GM21786 (cell line): ENCODE measurements at regions not wholly inside any gene's neighbourhood (a gene's known extent, or its start where the extent isn't known, plus 50 kb on each side); places are given as distances from the start of the nearest gene placed in this dataset.

Experiments used
- ATAC-seq: cut with Tn5 transposase; IDR thresholded peaks from one replicate; pipeline ENCODE4 v1.9.1; 2021; ENCODE audit not compliant: unreplicated experiment

DNA sequence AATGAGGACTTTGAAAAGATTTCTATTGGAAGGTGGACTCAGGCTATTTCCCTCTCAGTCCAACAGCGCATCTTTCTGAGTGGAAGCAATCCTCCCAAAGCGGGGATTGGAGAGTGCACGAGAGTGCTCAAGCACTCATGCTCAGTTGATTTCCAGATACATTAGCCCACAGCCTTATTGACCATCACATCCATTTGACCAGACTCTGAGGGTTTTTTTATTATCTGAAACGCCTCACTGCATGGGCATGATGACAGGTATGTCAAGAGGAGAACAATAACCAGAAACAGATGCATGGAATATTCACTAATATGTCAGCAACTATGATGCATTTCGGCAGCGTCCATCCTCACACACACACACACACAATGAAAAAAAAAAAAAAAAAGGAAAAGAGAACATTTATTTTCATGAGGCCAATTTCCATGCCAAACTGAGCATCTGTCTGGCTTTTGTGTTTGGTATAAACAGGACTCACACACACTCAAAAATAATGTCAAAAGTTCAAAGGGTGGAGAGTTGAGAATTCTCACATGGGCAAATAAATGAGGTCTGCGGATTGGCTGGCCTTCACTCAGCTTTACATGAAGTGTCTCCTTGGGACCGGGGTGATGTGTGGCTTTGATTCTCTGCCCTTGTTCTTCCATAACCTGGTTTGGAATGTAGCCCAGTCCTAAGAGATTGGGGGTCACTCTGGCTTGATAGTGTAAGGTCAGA is 371.6 kb downstream of the MCTP2 start:
- ATAC-seq: no peak

GRCh38 chr15:94606286-94606685 is 374.9 kb downstream of the MCTP2 start:
- no peak for ATAC-seq

- ATAC-seq: no peak
Measured at GRCh38 chr15:94607176-94607654, 375.9 kb downstream of the MCTP2 start.

DNA sequence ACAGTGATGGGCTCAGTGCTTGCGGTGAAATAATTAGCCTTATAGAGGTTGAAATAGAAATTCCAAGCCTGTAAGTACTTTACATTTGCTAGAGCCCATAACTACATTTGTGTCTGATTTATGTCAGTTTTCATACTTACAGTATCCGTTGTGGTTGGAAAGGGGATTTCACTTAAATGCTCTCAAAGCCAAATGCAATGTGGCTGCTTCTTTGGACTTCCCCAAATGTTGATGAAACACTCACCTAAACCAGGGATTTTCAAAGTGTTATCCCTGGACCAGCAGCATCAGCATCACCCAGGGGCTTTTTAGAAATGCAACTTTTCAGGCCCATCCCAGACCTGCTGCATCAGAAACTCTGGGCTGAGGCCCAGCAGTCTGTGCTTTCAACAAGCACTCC is 378.7 kb downstream of the MCTP2 start:
- peak; percentile 71 for ATAC-seq

DNA sequence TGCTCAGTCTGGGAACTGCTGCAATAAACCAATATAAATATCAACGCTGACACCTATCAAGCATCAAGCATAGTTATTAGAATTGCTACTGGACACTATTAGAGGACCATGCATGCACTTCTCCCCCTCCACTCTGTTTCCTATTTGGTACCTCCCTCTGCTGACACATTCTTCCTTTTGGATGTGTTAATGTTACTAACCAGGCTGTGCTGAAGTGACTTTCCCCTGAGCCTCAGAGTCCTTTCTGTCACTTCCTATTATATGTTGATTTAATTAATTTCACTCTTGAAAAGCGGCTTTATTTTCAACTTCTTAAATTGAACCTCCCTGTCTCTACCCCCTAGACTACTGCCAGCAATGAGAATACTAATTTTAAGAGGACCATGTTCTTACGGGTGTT is 379.1 kb downstream of the MCTP2 start:
- ATAC-seq: no peak

GRCh38 chr15:94611656-94612055 is 380.3 kb downstream of the MCTP2 start:
- ATAC-seq: no peak

DNA sequence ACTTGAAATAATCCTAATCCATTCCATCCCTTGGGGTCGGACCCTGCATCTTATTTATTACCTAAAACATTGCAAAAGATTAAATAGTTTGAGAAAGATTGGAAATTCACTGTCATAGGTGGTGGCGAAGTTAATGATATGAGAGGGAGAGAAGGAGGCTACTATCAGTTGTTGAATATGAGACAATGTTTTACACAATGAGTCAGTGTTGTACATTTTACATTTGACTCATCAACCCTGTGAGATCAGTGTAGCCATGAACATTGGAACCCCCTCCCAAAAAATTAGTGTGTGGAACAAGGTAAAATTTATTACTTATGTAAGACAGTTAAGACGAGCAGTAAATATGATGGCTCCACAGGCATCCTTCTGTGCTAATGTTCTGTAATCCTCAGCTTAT is 384.3 kb downstream of the MCTP2 start:
- no peak for ATAC-seq

DNA sequence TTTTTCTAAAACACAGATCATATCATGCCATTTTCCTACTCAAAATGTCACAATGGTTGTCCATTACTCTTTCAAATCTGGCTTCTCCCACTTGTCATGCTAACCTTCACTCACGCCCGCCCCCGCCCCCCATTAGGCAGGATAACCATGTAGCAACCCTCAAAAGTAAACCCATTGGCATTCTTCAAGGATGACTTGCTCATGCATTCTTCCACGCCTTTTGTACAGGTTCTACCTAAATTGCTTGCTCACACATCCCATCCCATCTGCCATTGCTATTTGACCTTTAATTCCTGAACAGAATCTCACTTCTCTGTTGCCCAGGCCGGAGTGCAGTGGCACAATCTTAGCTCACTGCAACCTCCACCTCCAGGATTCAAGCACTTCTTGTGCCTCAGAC is 389.3 kb downstream of the MCTP2 start:
- ATAC-seq: no peak

GRCh38 chr15:94621736-94622135 is 390.4 kb downstream of the MCTP2 start:
- no peak for ATAC-seq

DNA sequence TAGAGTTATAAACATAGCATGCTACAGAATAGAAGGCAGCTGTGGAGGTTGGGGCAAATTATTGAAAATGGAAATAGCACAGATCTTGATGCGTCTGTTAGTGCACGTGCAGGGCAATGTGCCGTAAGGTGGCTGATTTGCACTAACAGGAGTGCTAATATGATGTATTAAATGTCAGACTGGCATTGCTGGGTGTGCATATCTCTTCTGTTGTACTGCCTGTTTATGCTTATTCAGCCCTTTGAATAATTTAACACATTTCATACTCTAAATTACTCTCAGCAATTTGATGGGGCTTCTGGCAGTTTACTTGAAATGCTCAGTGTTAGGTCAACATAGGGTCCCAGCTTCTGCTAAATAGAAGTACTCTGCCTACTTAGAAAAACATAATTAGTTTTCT is 395.6 kb downstream of the MCTP2 start:
- no peak for ATAC-seq

DNA sequence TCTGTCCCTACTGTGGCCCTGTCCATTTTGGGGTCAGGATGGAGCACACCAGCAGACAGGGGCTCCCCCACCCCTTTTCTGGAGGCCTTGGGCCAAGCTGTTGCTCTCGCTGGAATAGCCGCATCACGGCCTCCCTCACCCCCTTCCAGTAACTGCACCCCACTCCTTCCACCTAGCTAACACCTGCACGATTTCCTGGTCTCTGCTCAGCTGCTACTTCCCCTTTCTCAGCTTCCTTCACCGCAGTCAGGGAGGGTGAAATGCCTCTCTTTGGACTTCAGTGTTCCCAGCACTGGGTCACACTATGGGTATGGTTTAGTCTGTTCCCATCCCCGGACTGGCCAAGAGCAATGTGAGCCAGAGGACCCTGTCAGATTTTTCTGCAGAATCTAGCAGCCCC is 400.2 kb downstream of the MCTP2 start:
- ATAC-seq: peak; percentile 85

GRCh38 chr15:94638183-94638582 is 406.8 kb downstream of the MCTP2 start:
- no peak for ATAC-seq

GRCh38 chr15:94639701-94640100 is 408.3 kb downstream of the MCTP2 start:
- no peak for ATAC-seq

GRCh38 chr15:94644433-94644832 is 413.1 kb downstream of the MCTP2 start:
- ATAC-seq: no peak

- no peak for ATAC-seq
Measured at GRCh38 chr15:94653071-94653470, 421.7 kb downstream of the MCTP2 start.

GRCh38 chr15:94655249-94655880 is 424.0 kb downstream of the MCTP2 start:
- ATAC-seq: no peak

DNA sequence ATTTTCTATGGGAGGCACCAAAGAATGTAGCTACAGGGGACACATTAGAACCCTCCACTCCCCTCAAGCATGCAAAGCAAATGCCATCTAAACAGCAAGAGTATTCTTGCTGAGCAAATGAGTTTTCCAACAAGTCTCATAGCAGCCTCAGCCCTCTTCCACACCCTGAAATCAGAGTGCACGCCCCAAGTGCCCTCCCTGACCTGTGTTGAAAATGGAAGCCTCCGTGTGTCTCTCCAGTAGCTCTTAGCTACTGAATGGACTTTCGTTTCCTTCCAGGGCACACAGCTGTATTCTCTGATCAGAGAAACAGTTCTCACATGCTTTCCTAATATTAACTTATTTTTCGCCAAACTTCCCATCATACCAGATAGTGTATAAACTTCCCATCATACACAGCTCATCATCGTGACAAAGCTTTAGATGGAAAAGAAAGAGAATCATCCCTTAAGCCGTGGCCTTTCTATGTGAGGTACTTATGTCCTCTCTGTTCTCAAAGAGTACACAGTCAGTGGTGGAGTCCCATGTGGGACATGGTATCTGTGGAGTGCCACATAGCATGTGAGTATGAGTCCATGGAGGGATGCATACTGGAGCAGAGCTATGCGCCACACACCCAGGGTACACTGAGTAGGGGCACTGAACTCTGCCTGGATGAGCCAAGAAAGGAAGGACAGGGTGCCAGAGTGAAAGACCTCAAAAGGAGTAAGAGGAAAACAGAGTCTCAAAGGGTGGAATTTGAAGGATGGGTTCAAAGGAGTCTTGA is 434.5 kb downstream of the MCTP2 start:
- no peak for ATAC-seq

DNA sequence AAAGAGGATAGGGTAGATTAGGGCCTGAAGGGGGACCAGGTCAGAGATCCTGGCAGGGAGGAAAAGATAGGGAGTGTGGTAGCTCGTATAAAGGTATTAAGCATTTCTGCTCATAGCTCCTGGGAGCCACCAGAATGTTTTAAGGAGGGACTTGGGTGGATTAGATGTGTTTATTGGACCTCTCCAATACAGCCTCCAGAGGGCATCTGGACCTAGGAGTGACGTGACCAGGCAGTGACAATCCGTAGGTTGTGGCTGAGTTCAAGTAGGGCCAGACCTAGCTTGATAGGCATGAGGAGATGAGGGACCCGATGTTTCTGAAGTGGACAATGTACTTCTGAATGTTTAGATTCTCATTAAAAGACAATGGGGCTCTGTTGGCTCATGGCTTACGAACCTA is 435.2 kb downstream of the MCTP2 start:
- no peak for ATAC-seq

GRCh38 chr15:94667109-94667508 is 435.7 kb downstream of the MCTP2 start:
- ATAC-seq: no peak

DNA sequence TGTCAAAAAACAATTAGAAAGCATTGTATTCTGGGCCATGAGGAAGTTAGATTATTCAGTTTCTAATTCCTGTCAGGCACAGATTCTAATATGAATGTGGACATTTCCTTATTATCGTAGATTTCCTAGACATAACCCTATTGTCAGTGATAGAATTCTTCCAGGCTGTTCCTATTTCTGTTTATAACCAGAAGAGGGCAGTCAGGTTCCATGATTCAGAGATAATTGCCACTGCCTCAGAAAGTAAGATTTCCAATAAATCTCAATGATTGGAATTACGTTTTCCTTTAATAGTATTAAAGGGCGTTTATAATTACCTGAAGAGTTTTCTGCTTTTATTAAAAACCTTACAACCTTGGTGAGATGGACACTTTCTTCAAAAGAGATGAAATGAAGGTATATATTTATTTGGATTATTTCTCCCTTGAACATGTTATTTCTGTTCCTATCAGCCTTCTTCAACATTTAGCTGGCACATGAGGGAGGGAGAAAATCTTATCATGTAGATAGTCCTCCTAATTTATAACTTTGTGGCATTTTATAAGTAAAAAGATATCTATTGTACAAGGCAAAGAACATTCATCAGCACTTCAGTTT is 439.2 kb downstream of the MCTP2 start:
- ATAC-seq: no peak

DNA sequence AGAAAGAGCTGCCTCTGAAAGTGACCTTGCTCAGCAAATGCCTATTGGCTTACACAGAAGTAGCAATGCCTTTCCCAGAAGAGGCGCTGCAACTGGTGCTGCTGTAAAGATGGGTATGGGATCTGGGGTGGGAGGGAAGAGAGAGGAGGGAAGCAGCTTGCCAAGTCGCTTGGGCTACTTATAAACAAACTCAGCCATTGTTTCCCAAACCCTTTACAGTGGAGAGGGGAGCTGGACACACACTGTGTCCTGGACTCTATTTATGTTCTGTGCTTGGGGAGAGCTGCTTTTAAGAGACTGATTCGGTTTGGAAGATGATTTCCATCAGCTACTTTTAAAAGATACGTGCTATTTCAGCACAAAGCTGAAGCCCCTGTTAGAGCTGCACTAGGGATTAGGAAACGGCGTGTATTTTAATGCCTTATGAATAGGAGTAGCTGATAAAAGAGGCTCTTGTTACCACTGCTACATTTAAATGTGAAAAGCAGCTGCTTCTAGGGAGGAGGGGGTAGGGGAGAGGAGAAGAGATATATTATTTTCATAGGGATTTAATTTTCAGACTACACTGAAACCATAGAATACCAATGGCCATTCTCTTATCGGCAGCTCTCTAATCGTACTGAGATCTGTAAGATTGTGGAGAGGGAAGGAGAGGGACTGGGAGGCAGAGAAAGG is 440.6 kb downstream of the MCTP2 start:
- ATAC-seq: no peak
